ENCODE measurements at regions not wholly inside any gene's neighbourhood (a gene's known extent, or its start where the extent isn't known, plus 50 kb on each side); places are given as distances from the start of the nearest gene placed in this dataset.

DNA sequence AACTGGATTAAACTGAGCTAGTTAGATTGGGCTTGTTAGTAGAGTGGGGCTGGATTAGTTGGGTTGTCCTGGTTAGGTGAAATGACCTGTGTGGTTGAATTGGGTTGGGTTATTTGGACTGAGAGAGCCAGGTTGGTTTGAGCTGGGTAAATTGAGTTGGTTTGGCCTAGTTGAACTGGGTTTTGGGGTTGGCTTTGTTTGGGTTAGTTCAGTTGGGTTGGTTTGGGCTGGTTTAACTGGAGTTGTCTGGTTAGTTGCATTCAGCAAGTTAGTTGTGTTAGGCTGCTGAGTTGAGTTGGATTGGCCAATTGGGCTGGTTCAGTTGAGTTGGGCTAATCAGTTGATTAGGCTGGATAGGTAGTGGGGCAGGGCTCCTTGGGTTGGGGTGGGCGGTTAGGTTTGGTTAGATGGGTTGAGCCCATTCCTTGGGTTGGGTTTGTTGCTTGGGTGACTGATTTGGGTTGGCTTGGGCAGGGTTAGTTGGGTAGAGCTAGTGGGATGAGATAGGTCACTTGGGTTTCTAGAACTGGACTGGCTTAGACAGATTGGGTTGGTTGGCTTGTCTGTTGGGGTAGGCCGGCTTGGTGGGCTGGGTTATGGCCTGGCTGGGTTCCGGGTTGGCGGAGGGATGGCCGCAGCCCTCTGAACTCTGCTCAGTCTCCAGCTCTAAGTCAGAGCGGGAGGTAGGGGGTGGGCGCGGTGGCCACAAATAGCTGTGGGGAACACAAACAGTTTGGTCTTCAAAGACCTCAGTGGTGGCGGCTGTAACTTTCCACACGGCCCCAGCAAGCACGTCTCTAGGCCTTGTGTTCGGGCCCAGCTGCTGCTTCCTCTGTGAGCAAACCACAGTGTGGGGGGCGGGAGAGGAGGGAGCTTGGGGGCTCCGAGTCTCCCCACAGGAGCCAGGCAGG is 67.2 kb upstream of the RUNX3 start:
- DNase-seq, result no peak

DNA sequence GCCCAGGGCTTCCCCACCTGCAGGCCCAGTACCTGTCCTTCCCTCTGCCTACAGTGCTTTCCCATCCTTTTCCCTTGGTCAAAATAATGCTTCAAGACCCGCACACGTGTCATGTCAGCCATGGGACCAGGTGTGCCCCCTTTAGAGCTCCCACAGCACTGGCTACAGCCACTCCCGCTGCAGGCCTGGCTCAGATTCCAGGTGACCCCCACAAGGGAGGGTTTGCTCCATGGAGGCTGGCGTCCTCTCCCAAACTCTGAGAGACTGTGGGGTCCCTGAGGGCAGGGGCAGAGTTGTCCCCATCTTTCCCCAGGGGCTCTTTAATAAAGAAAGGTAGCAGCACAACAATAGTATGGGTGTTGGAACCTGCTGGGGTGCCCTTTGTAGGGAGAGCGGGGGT is 66.4 kb upstream of the RUNX3 start:
- no peak for DNase-seq

DNA sequence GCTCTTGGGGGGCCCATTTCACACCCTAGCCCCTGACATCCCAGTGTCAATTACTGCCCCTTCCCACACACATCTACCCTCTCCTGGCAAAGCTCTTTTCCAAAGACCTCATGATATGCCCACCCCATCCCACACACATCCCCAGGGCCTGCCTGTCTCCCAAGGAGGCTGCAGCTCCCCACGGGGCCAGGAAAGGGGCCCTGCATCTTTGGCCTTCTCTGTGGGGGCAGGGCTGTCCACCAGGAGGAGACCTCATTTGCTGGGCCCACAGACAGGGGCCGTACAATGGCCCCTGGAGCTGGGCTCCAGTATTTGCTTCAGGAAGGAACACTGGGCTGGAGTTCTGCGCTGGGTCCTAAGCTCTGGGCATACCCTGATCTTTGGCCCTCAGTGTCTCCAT is 65.6 kb upstream of the RUNX3 start:
- no peak for DNase-seq

DNA sequence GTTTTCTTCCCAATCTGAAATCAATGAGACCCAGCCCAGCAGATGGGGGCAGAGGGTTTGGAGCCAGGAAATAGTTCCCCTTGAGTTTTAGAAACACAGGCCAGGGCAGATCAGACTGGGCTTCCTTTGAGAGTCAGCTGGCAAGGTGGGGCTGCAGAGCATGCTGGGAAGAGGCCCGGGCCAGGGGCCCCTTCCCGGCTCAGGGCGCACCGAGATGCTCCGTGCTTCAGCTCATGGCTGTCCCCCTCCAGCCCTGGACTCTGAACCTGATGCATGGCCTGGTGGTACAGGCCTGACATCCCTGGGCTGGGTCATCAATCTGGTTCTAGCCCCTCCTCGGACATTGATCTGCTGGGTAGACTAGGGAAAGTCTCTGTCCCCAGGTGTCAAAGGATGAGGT is 65.1 kb upstream of the RUNX3 start:
- DNase-seq, result no peak

DNA sequence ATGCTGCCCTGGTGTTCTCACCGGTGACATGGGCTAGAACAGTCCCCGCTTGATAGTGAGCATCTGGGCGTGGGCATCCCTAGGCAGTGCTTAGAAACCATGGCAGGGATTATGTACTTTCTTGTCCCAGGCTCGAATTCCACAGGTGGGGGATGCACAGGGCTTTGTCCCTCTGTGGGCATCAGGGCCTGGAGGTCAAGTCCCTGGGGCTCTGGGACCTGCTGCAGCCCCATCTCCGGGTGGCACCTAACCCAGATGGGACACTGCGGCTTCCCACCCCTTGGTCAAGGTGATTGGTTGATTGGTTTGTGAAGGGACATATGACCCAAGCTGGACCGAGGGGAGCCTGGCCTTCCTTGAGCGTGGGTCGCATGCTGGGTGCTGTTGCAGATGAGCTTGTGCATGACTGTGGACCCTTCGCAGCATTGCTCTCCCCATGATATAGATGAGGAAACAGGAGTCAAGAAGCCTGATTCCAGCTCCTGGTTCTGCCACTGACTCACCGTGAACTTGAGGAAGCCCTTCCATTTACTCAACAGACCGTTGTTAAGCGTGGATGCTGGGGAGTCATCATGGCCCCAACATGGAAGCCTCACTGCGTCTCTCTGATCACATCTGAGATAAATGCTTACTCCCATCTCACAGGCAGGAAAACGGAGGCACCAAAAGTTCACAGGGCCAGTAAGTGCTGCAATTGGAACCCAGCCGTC is 64.0 kb upstream of the RUNX3 start:
- no peak for DNase-seq

DNA sequence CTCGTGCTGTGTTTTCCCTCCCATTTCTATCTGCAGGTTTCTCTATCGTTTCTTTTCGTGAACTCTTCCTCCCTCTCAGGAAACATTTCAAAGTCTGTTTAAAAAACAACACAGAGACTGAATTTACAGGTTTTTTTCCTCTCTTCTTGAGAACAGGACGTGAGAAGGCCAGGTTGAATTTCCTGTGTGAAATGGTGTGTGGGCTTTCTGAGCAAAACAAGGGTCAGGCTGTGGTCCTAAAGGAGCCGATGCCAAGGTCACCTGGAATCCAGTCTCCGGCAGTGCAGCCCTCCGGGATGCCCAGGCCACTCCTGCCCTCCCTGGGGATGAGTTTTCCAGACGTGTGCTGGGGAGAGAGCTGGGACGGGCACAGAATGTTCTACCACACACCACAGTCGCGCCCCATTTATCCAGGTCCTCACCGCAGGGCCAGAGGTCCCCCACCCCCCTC is 62.7 kb upstream of the RUNX3 start:
- DNase-seq, result no peak

DNA sequence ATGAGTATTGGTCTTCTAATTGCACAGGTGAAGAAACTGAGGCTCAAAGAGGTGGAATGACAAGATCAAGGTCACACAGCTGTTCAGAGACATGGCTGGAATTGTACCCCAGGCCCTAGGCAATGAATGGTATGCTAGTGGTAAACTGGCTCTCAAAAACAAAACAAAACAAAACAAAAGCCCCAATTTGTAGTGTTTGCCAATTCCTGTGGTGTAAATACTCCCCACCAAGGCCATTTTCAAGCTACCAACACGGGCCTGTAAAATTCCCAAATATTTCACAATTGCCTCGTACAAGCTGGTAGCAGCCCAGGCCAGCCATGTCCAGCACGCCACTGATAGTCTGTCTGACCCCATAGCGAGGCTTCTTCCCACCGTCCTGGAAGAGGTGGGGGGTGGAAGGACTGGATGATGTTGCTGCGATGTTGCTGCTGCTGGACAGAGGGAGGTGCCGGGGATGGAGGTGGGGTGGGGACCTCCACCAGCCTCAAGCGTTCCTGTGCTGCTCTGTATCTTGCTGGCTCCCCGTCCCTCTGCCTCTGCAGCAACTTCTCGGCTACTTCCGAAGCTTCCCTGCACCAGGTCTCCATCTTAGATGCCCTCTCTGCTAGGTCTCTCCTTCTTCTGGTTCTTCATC is 62.2 kb upstream of the RUNX3 start:
- DNase-seq, result no peak

DNA sequence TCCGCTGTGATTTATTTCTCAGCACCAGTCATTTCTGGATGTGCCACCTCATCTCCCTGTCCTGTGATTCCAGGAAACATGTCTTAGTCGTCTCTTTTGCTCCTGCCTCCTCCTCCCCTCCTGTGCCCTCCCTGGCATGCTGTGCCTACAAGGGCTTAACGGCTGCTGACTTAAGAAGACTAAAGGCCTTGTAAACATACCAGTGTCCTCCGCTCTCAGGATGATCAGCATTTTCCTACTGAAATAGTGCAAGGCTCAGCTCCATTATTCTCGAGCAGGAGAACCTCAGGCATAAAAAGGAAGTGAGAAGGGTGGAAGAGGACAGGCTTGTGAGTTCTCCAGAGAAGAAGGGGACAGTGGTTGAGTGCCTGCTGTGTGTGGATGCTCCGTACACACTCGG is 61.6 kb upstream of the RUNX3 start:
- DNase-seq, result no peak

DNA sequence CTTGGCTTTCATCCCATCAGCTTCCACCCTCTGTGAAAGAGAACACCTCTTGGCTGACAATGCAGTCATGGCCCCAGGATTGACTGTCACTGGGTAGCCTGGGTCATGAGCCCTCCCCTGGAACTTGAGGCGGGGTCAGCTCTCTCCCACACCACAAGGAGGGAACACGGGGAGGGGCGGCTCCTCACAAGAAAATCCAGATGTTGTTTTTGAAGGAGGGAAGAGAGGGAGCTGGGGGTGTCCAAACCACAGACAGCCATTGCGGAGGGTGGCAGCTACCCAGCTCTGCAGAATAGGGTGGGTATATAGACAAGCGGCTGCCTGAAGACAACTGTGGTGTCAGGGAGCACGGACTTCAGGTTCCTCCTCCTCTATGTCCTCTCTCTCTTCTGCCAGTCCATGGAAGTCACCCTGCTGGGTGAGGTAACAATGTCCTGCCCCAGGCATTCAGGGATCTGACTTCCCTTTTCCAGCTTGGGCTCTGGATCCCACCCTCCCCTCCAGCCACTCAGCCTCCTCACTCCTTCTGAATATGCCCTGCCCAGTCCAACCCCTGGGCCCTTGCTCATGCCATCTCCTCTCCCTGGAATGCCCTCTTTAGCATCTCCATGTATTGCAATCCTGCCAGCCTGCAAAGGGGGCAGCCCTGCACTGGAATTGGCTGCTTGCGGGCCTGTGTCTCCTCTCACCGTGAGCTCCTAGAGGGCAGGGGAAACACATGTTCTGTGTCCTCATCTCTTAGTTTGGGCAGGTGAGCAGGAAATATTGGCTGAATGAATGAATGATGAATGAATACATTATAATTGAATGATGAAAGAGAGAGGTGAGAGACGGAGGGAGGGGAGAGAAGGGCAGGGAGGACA is 60.9 kb upstream of the RUNX3 start:
- no peak for DNase-seq

DNA sequence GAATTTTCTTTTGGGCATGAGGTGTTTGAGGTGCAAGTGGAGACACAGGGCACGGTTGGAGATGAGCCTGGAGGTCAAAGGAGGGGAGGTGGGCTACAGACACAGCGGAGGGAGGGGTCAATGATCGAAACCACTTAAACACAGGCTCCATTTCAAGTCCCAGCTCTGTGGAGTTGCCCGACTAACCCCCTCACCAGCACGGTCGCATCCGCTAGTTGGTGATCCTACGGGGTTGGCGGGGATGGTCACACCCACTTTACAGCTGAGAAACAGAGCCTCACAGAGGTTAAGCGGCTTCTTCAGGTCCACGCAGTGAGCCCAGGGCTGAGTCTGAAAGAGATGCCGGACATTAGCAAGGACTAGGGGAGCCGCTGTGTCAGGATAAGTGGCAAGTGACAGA is 60.1 kb upstream of the RUNX3 start:
- DNase-seq, result no peak

DNA sequence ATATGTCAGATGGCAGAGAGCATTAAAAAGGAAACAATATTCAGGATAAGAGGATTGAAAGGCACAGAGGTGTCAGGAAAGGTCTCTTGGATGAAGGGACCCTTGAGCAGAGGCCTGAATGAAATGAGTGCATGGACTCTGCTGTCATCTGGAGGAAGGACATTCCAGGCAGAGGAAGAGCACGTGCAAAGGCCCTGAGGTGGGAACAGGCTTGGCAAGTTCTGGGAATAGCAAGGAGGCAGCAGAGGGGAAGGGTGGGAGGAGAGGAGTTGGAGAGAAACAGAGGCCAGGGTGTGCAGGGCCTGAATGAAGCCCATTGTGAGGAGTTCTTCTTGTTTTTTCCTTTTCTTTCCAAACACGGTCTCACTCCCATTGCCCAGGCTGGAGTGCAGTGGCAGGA is 59.0 kb upstream of the RUNX3 start:
- no peak for DNase-seq

DNA sequence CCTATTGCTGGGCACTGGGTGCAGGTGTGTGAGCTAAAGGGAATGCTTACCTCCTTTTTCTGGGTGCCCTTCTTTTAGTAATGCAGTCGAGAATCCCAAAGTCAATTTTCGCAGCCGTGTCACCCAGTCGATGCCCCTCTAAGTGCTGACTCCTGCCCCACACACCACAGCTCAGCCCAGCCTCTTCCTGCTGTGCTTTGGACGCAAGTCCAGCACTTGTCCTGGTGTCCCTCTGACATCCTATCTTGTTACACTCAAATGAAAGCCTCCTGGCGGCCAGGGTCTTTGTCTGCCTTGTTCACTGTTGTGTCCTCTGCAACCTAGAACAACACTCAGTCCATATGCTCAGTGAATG is 58.5 kb upstream of the RUNX3 start:
- no peak for DNase-seq

DNA sequence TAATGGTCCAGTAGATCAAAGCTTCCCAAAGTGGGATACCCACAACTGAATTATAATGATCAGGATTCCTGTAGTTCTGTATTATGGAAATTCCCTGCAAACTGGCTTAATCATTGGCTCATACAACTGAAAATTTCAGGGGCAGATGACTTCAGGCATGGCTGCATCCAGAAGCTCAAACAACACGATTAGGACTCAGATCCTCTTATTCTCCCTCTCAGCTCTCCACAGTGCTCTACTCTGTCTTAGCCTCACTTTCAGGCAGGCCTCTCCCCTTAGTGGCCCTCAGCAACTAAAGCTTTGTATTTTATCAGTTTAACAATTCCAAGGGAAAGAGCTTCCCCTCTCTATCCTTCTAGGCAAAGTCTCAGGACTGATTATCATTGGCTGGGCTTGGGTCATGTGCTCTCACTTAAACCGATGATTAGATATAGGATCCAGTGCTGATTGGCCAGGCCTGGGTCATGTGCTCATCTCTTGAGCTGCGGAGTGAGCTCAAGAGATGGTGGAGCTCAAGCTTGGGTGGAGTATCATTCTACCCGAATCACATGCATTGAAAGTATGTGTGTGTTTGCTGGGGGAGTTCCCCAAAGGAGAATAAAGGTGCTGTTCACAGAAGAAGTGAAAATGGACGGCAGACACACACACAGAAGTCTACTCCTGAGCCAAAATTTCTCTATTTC is 57.9 kb upstream of the RUNX3 start:
- no peak for DNase-seq

DNA sequence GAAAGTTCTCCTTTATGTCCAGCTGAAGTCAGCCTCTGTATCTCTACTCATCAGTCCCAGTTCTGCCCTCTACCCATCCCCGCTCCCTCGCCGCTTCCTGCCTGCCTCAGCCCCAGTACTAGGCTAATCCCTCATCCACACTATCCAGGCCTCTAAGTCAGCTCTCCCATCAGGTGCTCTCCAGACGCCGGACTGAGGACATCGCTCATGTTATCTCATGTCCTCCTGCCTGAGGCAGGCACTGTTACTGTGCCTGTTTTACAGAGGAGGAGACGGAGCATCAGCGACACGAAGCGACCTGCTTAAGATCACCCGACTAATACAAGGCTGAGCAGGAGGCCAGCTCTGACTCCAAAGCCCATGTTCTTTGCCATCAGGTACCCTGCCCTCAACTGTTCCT is 57.3 kb upstream of the RUNX3 start:
- DNase-seq, result no peak

DNA sequence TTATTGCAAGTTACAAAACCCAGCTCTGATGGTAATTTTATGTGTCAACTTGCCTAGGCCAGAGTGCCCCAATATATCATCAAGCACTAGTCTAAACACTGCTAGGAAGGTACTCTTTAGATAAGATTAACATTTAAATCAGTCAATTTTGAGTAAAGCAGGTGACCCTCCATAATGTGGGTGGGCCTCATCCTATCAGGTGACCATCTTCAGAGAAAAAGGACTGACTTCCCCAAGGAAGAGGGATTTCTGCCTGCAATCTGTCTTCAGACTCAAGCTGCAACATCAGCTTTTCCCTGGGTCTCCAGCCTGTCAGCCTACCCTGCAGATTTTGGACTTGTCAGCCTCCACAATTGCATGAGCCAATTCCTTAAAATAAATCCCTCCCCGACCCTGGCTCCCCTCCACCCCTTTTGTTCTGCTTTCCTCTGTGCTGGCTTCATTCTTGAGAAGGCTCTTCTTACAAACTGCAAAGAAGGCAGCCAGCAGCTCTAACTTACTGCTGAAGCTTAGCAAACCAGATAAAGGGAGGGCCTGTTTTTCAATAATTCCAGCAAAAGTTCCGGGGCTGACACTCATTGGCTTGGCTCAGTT is 56.4 kb upstream of the RUNX3 start:
- DNase-seq, result no peak

DNA sequence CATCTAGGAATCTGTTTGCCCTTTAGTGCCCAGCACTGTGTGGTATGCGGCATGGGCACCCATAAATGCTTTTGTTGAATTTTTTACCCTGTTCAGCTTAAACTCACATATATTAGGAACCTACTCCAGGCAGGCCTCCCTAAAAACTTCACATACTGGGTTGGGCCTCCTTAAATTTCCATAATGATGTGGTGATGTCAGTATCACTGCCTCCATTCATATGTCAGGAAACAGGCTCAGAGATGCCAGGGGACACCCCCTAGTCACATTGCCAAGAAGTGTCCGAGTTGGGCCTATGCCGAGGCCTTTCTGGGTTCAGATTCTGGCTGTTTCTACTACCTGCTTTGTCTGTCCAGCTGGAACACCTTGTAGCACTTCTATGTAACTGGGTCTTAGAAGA is 55.7 kb upstream of the RUNX3 start:
- no peak for DNase-seq

DNA sequence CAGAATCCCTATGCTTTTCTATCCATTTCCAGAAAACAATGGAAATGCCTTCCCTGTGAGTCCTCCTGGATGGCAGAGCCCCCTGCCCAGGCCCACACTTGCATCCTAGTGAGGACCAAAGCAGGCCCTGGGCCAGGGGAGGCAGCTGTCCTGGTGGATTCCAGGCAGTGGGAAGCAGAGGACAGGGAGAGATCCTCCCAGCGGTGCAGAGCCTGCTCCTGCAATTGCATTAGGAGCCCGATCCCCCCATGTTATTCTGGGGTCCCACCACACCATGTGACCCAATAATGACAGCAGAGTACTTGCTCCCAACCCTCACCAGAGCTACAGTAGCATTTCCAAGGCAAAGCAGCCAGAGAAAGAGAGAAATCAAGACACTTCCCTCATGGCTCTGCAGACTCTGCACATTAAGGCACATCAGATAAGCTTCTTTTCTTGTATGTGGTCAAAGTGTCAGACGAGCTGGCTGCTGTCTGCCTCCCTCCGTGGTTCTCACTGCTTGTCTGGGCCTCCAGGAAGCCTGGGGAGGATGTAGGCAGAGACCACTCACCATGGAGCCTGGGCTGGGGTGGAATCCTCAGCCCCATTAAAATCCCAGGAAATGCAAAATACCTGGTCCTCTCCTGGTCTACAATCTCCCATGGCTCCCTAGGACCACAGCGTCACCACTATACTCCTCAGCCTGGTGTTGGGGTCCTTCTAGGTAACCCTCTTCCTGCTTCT is 54.9 kb upstream of the RUNX3 start:
- DNase-seq, result no peak

DNA sequence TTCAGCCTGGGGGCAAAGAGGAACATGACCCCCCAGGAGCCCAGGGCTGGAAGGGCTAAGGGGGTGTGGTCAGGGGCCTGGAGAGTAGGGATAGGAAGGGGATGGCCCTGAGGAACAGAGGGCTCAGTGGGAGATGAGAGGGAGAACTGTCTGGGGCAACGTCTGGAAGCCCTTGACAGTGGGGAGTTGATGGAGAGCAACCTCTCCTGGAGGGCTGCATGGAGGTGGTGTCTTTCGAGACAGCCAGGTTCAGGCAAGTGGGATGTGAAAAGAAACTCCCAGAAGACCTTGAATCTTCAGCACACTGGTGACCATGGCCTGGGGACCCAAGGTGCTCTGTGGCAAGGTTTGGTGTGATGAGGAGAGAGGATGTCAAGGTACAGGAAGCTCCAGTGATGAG is 54.2 kb upstream of the RUNX3 start:
- no peak for DNase-seq

DNA sequence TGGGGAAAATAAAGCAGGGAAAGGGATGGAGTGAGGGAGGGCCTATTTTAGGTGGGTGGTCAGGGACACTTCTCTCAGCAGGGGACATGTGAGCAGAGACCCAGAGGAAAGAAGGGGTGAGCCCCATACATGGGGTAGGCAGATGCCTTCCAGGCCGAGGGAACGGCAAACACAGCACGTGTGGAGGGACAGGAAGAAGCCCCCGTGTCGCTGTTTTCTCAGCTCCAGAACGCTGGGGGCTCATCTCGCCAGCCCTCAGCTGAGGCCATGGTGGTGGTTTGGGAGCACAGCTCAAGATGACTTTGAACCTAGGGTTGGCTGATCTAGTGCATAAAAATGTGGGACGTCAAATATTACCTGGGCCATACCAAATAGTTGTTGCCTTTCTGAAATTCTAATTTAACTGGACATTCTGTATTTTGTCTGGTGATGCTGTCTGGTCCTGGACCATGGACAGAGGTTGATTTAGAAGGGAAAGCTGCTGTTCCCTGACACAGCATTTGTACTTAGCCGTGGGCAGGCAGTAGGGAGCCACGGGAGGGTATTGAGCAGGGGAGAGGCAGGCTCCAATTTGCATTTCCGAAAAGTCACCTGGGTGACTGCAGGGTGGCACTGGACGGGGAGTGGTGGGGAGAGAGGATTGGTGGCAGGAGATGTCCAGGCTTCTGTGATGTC is 53.1 kb upstream of the RUNX3 start:
- DNase-seq, result no peak

DNA sequence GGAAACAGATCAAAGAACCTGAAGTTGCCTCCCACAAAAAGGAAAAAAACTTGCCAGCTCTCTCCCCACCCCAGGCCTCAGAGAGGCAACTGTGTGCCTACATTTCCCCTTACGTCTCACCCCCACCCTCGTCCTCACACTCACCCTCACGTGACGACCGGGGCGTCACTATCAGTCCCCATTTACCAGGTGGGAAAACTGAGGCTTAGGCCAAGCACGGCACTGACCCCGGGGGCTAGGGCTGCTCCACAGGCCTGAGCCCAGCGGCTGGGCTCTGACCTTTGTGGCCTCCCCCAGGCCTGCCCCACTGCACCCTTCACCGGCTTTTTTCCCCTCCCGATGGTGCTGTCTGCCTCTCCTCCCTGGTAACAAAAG is 51.5 kb upstream of the RUNX3 start:
- DNase-seq, result no peak

Data from NCI-H1092 (cell line).